ENCODE measurements at regions not wholly inside any gene's neighbourhood (a gene's known extent, or its start where the extent isn't known, plus 50 kb on each side); places are given as distances from the start of the nearest gene placed in this dataset.

DNA sequence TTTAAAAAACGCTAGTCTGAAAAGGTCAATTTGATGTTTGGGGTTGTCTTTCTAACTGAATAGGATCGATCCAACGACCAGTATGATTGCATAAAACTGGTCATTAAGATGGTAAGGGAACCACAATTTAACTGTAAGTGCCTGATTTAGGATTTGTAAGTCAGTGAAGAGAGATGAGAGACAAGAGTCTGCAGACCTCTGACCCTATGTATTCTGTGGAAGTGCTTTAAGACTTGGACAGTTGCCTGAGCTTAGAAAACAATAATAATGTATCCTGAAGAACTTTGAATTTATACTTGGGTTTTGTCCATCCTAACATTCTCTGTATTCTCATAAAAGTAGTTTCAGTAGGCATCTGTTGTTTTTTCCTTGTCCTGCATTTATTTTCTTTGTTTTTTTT, 221.4 kb upstream of the SUCLG2 start:
- TF ChIP-seq, protein P1, sequence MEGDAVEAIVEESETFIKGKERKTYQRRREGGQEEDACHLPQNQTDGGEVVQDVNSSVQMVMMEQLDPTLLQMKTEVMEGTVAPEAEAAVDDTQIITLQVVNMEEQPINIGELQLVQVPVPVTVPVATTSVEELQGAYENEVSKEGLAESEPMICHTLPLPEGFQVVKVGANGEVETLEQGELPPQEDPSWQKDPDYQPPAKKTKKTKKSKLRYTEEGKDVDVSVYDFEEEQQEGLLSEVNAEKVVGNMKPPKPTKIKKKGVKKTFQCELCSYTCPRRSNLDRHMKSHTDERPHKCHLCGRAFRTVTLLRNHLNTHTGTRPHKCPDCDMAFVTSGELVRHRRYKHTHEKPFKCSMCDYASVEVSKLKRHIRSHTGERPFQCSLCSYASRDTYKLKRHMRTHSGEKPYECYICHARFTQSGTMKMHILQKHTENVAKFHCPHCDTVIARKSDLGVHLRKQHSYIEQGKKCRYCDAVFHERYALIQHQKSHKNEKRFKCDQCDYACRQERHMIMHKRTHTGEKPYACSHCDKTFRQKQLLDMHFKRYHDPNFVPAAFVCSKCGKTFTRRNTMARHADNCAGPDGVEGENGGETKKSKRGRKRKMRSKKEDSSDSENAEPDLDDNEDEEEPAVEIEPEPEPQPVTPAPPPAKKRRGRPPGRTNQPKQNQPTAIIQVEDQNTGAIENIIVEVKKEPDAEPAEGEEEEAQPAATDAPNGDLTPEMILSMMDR (conservative IDR thresholded peaks at IDR 0.05; ENCODE audit: low read length): no peak
- no peak for TF ChIP-seq EZH2phosphoT487 (IDR thresholded peaks at IDR 0.05; ENCODE audit: borderline replicate concordance)
